DND-41 (cell line): ENCODE measurements at regions not wholly inside any gene's neighbourhood (a gene's known extent, or its start where the extent isn't known, plus 50 kb on each side); places are given as distances from the start of the nearest gene placed in this dataset.
"Not testable (repeated sequence)": the region's sequence is repeated elsewhere in the genome, so short reads cannot be mapped to it uniquely, and the experiment has no call there.

Source experiments
- ATAC-seq: fragments of 200-7000 bp; cut with Tn5 transposase; 3 replicates; pipeline ENCODE4 v1.9.1; 2021; ENCODE audit warnings: low read depth; ENCODE audit not compliant: insufficient read depth
- DNase-seq: peaks from one replicate; pipeline ENCODE4 v3.0.0-alpha.2; 2020
- H2AFZ ChIP-seq: 2 replicates; pipeline ENCODE4 v1.6.0; 2012; ENCODE audit warnings: low read depth, low read length
- H3K27ac ChIP-seq: 2 replicates; pipeline ENCODE4 v1.5.1; 2012; ENCODE audit warnings: low read length, inconsistent platforms
- H3K27me3 ChIP-seq: fragments of 200-600 bp; sonication (generic); 2 replicates; pipeline ENCODE4 v1.6.0; 2012; ENCODE audit warnings: low read length, mild to moderate bottlenecking, inconsistent platforms; ENCODE audit not compliant: insufficient read depth, poor library complexity
- H3K36me3 ChIP-seq: 2 replicates; pipeline ENCODE4 v1.5.1; 2012; ENCODE audit warnings: low read length, inconsistent platforms; ENCODE audit not compliant: insufficient read depth
- H3K4me1 ChIP-seq: 2 replicates; pipeline ENCODE4 v1.5.1; 2012; ENCODE audit warnings: mild to moderate bottlenecking, low read length; ENCODE audit not compliant: insufficient read depth
- H3K4me2 ChIP-seq: 2 replicates; pipeline ENCODE4 v1.6.0; 2012; ENCODE audit warnings: mild to moderate bottlenecking, moderate library complexity, low read length, inconsistent platforms; ENCODE audit not compliant: insufficient read depth
- H3K4me3 ChIP-seq, 2 experiments: fragments of 200-600 bp in 1 of 2; shearing (Covaris generic) in 1 of 2; 2 replicates each; pipeline ENCODE4 v1.5.1; 2012 to 2016; ENCODE audit warnings: inconsistent platforms in 2 of 2, low read length in 2 of 2, mild to moderate bottlenecking in 2 of 2, low read depth in 1 of 2, moderate library complexity in 1 of 2
- H3K79me2 ChIP-seq: 2 replicates; pipeline ENCODE4 v1.6.0; 2012; ENCODE audit warnings: low read length, inconsistent platforms; ENCODE audit not compliant: insufficient read depth
- H3K9ac ChIP-seq: 2 replicates; pipeline ENCODE4 v1.6.0; 2012; ENCODE audit warnings: low read depth, mild to moderate bottlenecking, inconsistent platforms, low read length, moderate library complexity
- H3K9me3 ChIP-seq: 2 replicates; pipeline ENCODE4 v1.5.1; 2012; ENCODE audit warnings: low read length, moderate library complexity, mild to moderate bottlenecking, inconsistent platforms; ENCODE audit not compliant: insufficient read depth, severe bottlenecking
- H4K20me1 ChIP-seq: 2 replicates; pipeline ENCODE4 v1.6.0; 2012; ENCODE audit warnings: low read length; ENCODE audit not compliant: insufficient read depth
- CTCF ChIP-seq: IDR thresholded peaks from 2 replicates; pipeline ENCODE4 v1.5.1; 2012; ENCODE audit warnings: borderline replicate concordance, low read length, moderate library complexity, mild to moderate bottlenecking; ENCODE audit not compliant: poor library complexity, severe bottlenecking; ENCODE audit errors: extremely low read depth
- EZH2 ChIP-seq: IDR thresholded peaks from 3 replicates; pipeline ENCODE4 v1.6.1; 2012; ENCODE audit warnings: borderline replicate concordance, low read depth, mild to moderate bottlenecking, moderate library complexity, low read length, inconsistent platforms; ENCODE audit not compliant: severe bottlenecking

GRCh38 chr16:29231244-29231643, 175.3 kb downstream of the NPIPB11 start:
- Histone ChIP-seq H3K27ac (no peak overlapping the region), H3K4me3 (no peak overlapping the region), H3K9ac (no peak overlapping the region), H3K9me3 (no peaks in the 10 kb centered on the region), H3K4me1 (no peaks in the 10 kb centered on the region), H3K27me3 (no peaks in the 10 kb centered on the region), H4K20me1 (no peaks in the 10 kb centered on the region), H3K79me2 (no peaks in the 10 kb centered on the region), H3K4me2 (no peak overlapping the region), H2AFZ (no peak overlapping the region), H3K36me3 (no peaks in the 10 kb centered on the region)
- DNase-seq (no peak), ATAC-seq (no peak)
- TF ChIP-seq CTCF (no peak), EZH2 (no peak)

- H3K27ac ChIP-seq, result no peak overlapping the region
- ATAC-seq (no peak), DNase-seq (no peak)
- H3K4me3 ChIP-seq, result no peak overlapping the region
- no peak overlapping the region for H3K9ac ChIP-seq
- TF ChIP-seq CTCF, result no peak
- TF ChIP-seq EZH2, result no peak
- H3K36me3 ChIP-seq, result no peaks in the 10 kb centered on the region
- H2AFZ ChIP-seq, result no peak overlapping the region
- no peaks in the 10 kb centered on the region for H4K20me1 ChIP-seq
- no peaks in the 10 kb centered on the region for H3K27me3 ChIP-seq
- no peak overlapping the region for H3K4me2 ChIP-seq
- H3K79me2 ChIP-seq, result no peaks in the 10 kb centered on the region
- no peaks in the 10 kb centered on the region for H3K9me3 ChIP-seq
- H3K4me1 ChIP-seq, result no peaks in the 10 kb centered on the region
Measured at GRCh38 chr16:29230671-29231096, 175.8 kb downstream of the NPIPB11 start.

GRCh38 chr16:29230006-29230668, 176.4 kb downstream of the NPIPB11 start:
- H3K27me3 ChIP-seq, H2AFZ ChIP-seq, H3K27ac ChIP-seq, H4K20me1 ChIP-seq, H3K4me2 ChIP-seq, H3K9ac ChIP-seq, ATAC-seq, H3K36me3 ChIP-seq, H3K9me3 ChIP-seq, DNase-seq, H3K4me1 ChIP-seq, H3K79me2 ChIP-seq, H3K4me3 ChIP-seq: not testable (repeated sequence)

GRCh38 chr16:29229616-29230005, 176.9 kb downstream of the NPIPB11 start:
- H3K36me3 ChIP-seq, H3K4me3 ChIP-seq, H3K9ac ChIP-seq, H3K4me2 ChIP-seq, H2AFZ ChIP-seq, H4K20me1 ChIP-seq, H3K79me2 ChIP-seq, ATAC-seq, DNase-seq, H3K4me1 ChIP-seq, H3K27me3 ChIP-seq, H3K27ac ChIP-seq, H3K9me3 ChIP-seq: not testable (repeated sequence)

- not testable (repeated sequence) for H3K9ac ChIP-seq, H4K20me1 ChIP-seq, H3K79me2 ChIP-seq, ATAC-seq, H3K4me1 ChIP-seq, H3K36me3 ChIP-seq, H3K27me3 ChIP-seq, H3K4me2 ChIP-seq, DNase-seq, H3K4me3 ChIP-seq, H2AFZ ChIP-seq, H3K27ac ChIP-seq, H3K9me3 ChIP-seq
Measured at GRCh38 chr16:29228664-29229611, 177.6 kb downstream of the NPIPB11 start.
